Activated CD8-positive, alpha-beta memory T cell treated with anti-CD3 and anti-CD28 coated beads, Interleukin-2, amount 50 U/mL, for 1 hour (primary cell): ENCODE measurements at regions not wholly inside any gene's neighbourhood (a gene's known extent, or its start where the extent isn't known, plus 50 kb on each side); places are given as distances from the start of the nearest gene placed in this dataset.

Source experiments
- DNase-seq: peaks from one replicate; pipeline ENCODE4 v3.0.0-alpha.2; 2020; ENCODE audit errors: extremely low read depth

DNA sequence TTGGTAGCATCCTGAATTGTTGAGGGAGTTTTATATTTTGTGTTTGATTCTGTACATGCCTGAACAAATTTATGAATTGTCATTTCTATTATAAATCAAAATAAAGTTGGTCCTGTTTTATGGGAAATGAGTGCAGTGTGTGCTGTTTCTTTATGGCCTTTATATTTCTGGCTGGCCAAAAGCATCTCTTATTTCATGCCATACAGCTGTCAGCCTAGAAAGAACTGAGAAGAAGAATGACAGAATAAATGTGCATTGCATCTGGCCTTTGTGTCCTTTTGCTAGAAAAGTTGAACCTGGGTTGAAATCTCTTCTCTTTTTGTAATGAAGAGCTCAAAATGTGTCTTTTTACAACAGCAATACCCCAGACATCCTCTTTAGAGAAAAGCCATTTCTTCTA lies 474.7 kb upstream of the LRATD1 start:
- DNase-seq: no peak

DNA sequence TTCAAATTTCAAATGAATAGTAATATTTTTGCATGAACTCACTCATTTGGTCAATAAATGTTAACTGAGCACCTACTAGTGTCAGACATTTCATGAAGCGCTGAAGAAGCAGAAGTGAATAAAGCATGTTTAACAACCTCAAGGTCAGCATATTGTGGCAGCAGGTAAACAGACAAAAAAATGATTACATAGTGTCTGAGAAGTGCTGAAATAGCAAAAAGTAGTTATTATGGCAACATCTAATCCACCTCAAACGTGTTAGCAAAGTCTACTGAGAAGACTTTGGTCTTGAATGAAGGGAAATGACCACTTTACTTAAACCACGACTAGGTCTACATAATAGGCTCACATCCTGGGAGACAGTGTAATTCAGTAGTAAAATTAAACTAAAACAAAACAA lies 452.2 kb upstream of the LRATD1 start:
- DNase-seq: no peak

DNA sequence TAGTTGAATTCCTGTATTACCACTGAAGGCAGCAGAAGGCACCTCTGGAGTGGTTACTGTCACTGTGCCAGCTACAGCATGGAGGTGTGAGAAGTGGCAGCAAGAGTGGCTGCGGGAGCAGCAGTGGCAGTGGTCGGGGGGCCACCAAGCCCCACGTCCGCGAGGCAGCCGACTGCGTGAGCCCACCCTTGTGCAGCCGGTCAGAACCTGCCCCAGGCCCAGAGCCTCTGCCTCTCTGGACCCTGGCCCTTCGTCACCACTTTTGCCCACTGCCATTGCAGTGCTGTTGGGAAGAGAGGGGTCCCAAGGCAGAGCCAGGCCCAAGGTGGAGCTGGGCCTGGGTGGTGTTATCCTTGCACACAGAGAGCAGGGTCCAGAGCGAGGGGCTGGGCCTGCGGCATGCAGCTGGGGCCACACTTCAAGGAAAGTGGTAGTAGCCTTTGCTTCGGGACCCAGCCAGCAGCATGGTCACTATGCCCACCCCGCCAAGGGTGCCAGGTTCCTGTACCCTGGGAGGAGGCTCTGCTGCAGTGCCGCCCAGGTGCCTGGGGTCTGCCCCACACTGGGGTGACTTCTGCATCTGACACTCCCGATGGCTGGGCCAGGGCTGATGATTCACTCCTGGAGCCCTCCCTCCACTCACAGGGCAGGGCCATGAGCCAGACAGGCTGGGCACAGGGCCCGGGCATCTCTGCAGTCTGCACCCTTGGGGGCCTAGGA lies 450.1 kb upstream of the LRATD1 start:
- DNase-seq: no peak

DNA sequence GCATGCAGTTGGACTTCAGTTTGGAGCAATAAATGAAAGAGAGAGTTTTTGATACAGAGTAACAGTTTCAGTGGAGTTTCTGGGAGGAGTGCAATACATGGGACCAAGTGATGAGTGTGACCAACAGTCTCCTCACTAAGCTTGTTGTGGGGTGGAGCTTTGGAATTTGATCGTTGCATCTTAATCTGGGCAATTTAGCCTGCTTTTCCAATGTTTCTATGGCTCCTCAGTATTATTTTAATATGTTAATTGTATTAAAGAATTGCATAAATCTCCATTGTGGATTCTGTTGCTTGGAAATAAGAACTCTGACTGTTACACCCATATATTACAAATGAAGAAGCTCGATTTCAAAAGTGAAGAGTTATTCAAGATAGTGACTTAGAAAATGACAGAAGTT lies 446.6 kb upstream of the LRATD1 start:
- DNase-seq: no peak

DNA sequence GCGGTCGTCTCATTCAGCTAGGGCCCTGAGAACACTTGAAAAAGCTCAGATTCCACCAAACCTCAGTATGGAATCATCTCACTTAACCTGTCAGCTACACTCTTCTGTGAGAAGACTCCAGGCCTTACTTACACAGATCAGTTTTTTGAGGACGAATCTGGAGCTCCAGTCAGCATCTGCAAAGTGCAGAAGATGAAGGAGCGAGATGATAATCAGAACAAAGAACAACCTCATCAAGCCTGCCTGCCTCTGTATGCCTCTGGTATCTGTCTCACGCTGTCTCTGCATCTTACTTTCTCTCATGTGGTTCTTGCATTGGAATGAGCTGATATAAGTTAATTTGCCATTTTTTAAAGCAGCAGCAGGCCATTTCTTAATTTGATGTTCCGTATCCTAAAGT lies 444.1 kb upstream of the LRATD1 start:
- no peak for DNase-seq

DNA sequence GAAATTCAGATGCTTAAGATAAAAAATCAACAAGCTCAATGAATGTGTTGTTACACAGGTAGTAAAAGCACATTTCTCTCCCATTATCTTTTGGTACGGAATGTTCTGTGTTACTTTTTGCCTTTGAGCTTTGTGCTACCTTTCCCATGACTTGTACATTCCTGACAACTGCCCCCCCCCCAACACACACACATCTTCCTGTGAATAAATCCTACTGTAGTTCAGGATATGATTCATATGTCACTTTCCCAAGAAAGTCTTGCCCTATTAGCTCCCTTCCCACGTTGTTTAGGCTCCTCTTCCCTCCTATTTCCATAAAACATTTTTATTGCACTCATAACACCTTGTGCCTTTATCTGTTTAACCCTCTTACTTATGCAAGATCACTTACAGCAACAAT lies 442.6 kb upstream of the LRATD1 start:
- DNase-seq: no peak

DNA sequence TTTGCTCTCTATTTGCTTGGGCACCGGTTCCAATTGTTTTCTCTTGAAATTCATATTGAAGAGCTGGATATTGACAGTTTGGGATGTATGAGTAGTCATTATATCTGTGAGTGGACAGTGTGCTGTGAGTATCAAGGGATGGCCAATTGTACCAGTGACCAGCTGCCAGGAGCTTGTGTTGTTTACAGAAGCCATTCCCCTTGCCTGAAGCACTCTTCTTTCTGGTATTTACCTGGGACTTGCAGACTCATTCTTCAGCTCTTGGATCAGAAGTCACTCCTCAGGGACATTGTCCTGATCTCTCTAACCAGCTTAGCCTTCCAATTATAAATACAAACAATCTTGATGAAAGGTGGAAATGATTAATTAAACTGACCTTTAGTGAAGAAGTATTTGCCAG lies 438.3 kb upstream of the LRATD1 start:
- no peak for DNase-seq

DNA sequence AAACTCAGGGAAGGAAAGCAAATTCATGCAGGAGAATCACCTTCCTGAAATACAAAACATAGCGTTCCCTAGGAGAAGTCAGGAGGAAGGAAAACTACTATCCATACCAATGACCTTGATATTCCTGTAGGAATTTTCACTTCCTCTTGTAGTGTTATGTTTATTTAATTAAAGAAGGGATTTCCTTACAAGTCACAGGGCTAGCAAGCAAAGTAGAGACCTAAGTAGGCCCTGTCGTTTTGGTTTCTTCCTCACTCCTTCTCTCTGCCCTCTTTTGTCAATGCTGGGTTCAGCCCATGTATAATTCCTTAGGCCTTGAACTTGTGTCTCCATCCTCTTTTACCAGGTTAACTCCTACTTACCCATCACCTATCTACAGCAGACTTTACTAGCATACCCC lies 435.2 kb upstream of the LRATD1 start:
- no peak for DNase-seq

DNA sequence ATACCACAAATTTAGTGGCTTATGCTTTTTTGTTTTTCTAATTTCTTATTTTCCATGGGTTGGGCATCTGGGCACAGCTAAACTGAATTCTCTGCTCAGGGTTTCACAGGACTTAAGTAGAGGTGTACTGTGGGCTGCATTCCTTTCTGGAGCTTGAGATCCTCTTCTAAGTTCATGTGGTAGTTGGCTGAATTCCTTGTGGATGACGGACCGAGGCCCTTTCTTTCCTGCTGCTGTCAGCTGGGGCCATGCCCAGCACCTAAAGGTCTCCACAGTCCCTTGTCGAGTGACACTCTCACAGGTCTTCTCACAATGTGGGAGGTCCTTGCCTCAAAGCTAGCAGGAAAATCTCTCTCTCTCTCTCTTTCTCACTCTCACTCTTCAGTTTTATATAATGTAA lies 433.5 kb upstream of the LRATD1 start:
- DNase-seq: no peak

DNA sequence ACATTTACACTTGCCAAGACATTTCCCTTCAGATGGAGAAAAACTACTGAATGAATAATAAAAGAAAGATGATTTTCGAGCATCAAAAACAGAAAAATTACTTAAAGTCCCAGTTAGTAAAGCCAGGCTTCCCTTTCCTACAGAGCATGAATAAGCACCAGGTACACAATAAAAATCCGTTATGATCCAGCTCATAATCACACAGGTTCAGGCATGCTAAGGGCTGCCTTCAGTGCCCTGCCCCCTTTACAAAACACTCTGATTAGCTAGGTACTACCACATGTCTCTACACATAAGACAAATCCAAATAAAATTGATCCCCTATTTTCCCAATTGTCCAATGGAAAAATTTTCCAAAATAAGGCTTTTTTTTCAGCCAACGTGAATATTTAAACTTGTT lies 413.2 kb upstream of the LRATD1 start:
- no peak for DNase-seq

DNA sequence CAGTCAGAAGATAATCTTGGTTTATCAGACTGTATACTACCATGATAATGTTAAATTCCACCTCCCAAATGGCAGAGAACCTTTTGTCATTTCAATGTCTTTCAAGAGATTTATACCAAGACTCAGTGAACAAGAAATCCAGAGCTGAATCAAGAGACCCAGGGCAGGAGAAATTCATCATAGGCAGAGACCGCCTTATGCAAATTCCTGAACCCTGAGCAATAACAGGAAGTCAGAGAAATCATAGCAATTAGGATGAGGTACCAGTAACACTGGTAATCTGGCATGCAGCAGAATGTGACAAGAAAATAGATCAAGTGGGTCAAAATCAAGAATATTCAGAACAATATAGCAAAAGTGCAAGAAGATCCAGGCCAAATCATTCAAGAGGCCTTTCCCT lies 412.4 kb upstream of the LRATD1 start:
- DNase-seq: no peak

DNA sequence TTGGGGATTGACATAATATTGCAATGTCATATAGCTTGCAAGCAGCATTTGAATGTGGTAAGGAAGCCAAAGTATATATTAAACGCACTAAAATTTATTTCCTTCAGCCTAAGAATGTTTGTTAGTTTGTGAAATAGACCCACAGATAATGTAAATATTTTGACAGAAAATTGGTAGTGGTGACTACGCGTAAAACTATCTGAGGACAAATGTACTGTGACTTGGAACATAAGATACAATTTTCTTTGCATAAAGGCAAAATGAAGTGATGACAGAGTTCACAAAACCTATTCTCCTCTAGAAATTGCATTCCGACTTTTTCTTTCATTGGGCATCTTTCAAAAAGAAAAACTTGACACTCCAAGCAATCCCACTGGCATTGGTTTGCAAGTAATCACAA lies 411.1 kb upstream of the LRATD1 start:
- DNase-seq: no peak

DNA sequence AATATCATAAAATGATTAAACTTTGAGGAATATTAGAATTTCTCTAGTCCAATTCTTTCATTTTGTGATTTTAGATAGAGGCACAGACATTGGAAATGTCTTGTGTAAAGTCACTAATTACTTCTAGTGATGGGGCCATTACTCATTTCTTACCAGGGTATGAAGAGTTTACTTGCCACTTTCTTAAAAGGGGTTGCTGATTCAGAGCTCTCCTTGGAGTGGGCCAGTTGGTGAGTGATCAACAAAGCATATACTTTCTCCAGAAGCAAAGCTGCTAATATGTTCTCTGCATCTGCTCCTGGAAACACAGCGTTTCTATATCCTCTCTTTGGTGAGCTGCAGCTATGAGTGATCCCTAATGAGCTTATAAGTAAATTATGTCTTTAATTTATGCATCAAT lies 408.9 kb upstream of the LRATD1 start:
- DNase-seq: no peak

DNA sequence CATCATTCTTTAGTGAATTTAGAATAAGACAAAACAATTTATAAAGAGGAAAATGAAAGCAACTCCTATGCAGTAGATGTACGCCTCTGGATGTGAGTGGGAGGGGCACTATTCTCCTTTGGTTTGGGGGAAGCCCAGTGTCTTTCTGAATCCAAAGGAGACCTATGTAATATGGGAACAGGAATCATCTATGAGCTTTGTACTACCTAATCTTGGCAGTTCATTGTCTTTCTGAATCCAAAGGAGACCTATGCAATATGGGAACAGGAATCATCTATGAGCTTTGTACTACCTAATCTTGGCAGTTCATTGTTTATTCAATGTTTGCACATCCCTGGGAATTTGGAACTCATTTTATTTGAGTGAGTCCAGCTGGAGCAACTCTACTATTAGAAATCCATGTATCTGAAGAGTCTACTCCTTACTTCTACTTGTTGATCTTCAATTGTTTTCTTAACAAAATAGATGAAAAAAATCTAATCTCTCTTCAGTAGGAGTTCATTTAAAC lies 401.1 kb upstream of the LRATD1 start:
- DNase-seq: no peak

DNA sequence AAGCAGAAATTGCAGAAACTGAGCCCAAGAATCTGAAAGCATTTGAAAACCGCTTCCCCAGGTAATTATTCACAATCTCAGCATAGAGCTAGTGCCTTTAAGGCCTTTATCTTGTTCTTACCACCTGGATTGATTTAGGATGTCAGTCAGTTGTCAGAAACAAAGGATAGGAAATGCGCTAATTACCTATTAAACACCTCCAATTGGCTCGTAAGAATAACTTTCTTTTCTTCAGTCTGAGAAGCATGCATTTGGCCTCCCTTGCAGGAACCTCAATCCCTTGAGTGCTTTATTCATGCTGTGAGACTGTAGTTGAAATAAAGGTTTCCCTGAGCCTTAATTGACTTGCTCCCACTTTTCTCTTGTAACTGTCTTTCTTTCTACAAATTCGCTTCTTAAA lies 400.3 kb upstream of the LRATD1 start:
- no peak for DNase-seq

DNA sequence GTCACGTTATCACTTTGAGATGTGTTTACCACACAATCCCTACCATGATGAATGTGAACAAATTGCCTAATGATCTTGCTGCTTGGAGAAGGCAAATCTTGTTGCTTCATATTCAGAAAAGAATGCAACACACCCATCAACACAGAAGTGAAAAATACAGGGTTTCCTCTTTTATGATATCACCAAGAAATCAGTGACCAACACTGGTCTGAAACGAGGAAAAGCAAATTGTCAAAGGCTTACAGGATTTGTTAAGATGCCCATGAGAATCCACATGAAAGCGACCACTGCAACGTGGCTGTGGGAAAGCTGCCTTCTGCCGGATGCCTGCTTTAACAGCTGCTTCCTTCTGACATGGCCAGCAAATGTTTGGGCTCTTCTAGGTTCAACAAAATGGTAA lies 397.6 kb upstream of the LRATD1 start:
- DNase-seq: no peak

DNA sequence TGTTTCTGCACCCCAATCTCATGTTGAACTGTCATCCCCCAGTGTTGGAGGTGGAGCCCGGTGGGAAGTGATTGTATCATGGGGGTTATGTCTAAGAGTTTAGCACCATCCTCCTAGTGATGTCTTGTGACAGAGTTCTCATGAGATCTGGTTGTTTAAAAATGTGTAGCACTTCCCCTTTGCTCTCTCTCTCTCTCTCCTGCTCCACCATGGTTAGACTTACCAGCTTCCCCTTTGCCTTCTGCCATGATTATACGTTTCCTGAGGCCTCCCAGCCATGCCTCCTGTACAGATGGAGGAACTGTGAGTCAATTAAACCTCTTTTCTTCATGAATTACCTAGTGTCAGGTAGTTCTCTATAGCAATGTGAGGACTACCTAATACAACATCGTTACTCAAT lies 396.9 kb upstream of the LRATD1 start:
- DNase-seq: no peak

DNA sequence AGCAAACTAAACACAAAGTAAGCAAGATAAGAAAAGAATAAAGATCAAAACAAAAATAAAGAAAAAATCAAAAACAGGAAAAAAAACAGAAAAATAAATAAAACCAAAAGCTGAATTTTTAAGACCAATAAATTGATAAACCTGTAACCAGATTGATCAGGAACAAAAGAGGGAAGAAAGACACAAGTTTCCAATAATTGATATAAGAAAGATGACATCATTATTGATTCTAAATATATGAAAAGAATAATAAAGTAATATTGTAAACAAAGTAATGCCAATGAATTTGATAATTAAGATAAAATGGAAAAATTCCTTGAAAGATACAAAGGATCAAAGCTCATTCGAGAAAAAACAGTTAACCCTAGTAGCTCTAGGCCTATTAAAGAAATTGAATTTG lies 394.6 kb upstream of the LRATD1 start:
- no peak for DNase-seq

DNA sequence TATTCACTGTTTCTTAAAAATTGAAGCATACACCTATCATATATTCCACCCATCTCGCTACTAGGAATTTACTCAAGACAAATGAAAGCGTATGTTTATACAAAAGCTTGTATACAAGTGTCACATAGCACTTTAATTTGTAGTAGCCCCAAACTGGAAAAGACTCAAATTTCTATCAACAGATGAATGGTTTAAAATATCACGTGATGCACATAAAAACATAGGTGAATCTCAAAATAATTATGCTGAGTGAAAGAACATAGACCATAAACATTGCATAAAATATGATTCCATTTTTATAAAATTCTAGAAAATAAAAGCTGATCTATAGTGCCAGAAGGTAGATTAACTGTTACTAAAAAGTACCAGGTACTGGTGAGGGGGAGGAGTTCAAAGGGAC lies 392.9 kb upstream of the LRATD1 start:
- no peak for DNase-seq

DNA sequence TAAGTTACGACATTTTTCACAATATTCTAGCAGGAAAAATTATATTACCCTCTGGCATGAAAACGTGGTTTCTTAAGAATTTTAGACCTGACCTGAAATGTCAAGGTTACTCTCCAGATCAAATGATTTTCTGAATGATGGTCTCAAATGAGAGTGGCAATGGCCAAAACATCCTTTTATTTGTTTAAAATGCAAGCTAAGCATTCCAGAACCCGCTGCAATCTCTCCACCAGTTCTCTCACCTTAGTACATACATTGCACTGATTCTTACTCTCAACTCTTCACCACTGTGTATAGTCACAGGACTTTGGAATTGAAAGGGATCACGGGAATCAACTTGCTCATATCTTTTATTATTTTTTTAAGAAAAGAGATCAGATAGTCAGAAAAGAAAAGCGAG lies 391.6 kb upstream of the LRATD1 start:
- no peak for DNase-seq

DNA sequence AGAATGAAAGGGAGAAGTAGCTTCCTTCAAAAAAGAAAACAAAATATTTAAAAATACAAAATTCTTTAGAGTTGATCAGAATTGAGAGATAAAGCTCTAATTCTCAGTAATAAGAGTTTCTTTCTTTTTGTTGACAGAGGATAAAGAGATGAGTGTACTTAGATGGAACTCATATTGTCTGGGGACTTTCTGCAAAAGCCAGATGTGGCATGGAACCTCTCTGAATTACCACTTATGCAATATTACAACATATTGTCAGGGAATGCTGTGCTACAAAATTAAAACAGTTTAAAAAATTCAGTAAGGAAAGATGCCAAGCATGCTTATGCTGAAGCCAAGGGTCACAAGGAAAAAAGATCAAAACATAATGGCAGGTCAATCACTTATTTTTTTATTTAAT lies 386.6 kb upstream of the LRATD1 start:
- no peak for DNase-seq

DNA sequence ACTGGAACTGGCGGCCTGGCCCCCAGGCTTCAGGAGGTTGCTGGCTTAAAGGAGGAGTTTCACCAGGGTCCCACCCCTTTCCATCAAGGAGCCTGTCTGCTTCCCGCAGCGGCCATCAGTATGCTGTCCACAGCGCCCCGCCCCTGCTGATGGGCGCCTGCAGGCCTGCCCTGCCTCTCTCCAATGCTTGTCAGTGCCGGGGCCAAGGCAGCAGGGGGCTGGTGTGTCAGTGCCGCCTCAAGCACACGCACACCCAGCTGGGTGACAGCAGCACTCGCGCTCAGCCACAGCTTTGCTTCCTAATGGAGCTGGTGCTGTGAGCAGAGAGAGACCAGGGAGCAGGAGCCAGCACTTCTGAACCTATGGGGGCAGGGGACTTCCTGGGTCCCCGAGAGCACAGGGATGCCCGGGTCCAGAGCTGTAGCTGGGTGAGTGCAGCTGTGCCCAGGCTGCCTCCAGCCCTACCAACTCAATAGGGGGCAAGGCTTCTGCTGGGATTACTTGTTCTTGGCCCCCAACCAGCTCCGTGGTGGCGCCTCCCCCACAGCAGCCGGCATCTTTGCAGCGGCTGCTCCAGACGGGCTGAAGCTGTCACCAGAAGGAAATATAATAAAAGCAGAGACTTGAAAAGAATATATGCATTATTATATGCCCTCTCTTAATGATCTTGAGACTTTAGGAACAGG lies 377.2 kb upstream of the LRATD1 start:
- DNase-seq: no peak

DNA sequence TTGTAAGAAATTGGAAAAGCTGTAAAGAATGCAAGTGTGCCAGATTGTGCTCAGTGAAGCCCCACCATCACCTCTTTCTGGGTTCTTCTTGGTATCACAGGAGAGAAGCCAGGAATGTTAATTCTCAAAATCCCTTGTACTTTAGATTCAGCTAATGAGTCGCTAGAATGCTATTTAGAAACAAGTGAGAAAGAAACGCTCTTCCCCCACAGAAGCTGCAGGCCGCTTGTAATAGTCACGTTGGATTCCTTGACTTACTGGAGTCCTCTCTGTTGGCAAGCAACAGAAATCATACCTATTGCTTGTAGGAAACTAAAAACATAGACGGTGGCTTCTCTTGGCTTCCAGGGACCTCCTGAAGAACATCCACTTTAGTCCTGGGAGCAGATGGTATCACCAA lies 375.6 kb upstream of the LRATD1 start:
- DNase-seq: no peak
